ENCODE measurements at regions not wholly inside any gene's neighbourhood (a gene's known extent, or its start where the extent isn't known, plus 50 kb on each side); places are given as distances from the start of the nearest gene placed in this dataset.
"Not testable (repeated sequence)": the region's sequence is repeated elsewhere in the genome, so short reads cannot be mapped to it uniquely, and the experiment has no call there.

GRCh38 chrX:131853440-131853839, 169.7 kb upstream of the STK26 start:
- no peak for DNase-seq (ENCODE audit: low spot score)
- TF ChIP-seq CTCF (IDR thresholded peaks at IDR 0.05; ENCODE audit: extremely low read depth, missing control alignments), result no peak

GRCh38 chrX:131854581-131854980, 168.5 kb upstream of the STK26 start:
- no peak for TF ChIP-seq CTCF (IDR thresholded peaks at IDR 0.05; ENCODE audit: extremely low read depth, missing control alignments)
- no peak for DNase-seq (ENCODE audit: low spot score)

- no peak for DNase-seq (ENCODE audit: low spot score)
- TF ChIP-seq CTCF (IDR thresholded peaks at IDR 0.05; ENCODE audit: extremely low read depth, missing control alignments), result no peak
Measured at GRCh38 chrX:131861088-131861787, 161.9 kb upstream of the STK26 start.

- no peak for TF ChIP-seq CTCF (IDR thresholded peaks at IDR 0.05; ENCODE audit: extremely low read depth, missing control alignments)
- DNase-seq (ENCODE audit: low spot score), result no peak
Measured at GRCh38 chrX:131862321-131862720, 160.8 kb upstream of the STK26 start.

GRCh38 chrX:131869182-131869581, 153.9 kb upstream of the STK26 start:
- TF ChIP-seq CTCF (IDR thresholded peaks at IDR 0.05; ENCODE audit: extremely low read depth, missing control alignments), result no peak
- DNase-seq (ENCODE audit: low spot score), result no peak

GRCh38 chrX:131874300-131874699, 148.8 kb upstream of the STK26 start:
- DNase-seq (ENCODE audit: low spot score), result no peak
- TF ChIP-seq CTCF (IDR thresholded peaks at IDR 0.05; ENCODE audit: extremely low read depth, missing control alignments), result no peak

- DNase-seq (ENCODE audit: low spot score), result not testable (repeated sequence)
Measured at GRCh38 chrX:131875827-131876226, 147.3 kb upstream of the STK26 start.

GRCh38 chrX:131881194-131881593, 141.9 kb upstream of the STK26 start:
- no peak for DNase-seq (ENCODE audit: low spot score)
- no peak for TF ChIP-seq CTCF (IDR thresholded peaks at IDR 0.05; ENCODE audit: extremely low read depth, missing control alignments)

GRCh38 chrX:131885042-131885441, 138.1 kb upstream of the STK26 start:
- not testable (repeated sequence) for DNase-seq (ENCODE audit: low spot score)

GRCh38 chrX:131893857-131894256, 129.2 kb upstream of the STK26 start:
- DNase-seq (ENCODE audit: low spot score), result not testable (repeated sequence)
